Anterior cingulate cortex (tissue), 58 donors: ENCODE measurements at regions not wholly inside any gene's neighbourhood (a gene's known extent, or its start where the extent isn't known, plus 50 kb on each side); places are given as distances from the start of the nearest gene placed in this dataset.
"Not testable (repeated sequence)": the region's sequence is repeated elsewhere in the genome, so short reads cannot be mapped to it uniquely, and the experiment has no call there.

Experiments used
- DNase-seq, 58 donors: peaks; one replicate each; lab custom pipeline; 2025; lab: John Stamatoyannopoulos, UW

GRCh38 chrX:79511799-79512198 lies 144.7 kb upstream of the ITM2A start:
- DNase-seq = no peak

- DNase-seq = no peak
Measured at GRCh38 chrX:79506001-79506400, 138.9 kb upstream of the ITM2A start.

- DNase-seq = no peak
Measured at GRCh38 chrX:79482686-79483085, 115.6 kb upstream of the ITM2A start.

GRCh38 chrX:79477691-79478090 lies 110.6 kb upstream of the ITM2A start:
- DNase-seq = no peak

- no peak for DNase-seq
Measured at GRCh38 chrX:79466636-79467035, 99.5 kb upstream of the ITM2A start.

GRCh38 chrX:79462458-79462857 lies 95.3 kb upstream of the ITM2A start:
- DNase-seq = no peak

GRCh38 chrX:79456593-79456992 lies 89.5 kb upstream of the ITM2A start:
- not testable (repeated sequence) for DNase-seq

- DNase-seq = peak in 1 of 58 donors; percentile 0
Measured at GRCh38 chrX:79452881-79453280, 85.7 kb upstream of the ITM2A start.

- no peak for DNase-seq
Measured at GRCh38 chrX:79444694-79445210, 77.6 kb upstream of the ITM2A start.

- DNase-seq = no peak
Measured at GRCh38 chrX:79443121-79443520, 76.0 kb upstream of the ITM2A start.

- DNase-seq = no peak
Measured at GRCh38 chrX:79440336-79440735, 73.2 kb upstream of the ITM2A start.
